ENCODE measurements at regions not wholly inside any gene's neighbourhood (a gene's known extent, or its start where the extent isn't known, plus 50 kb on each side); places are given as distances from the start of the nearest gene placed in this dataset.

DNA sequence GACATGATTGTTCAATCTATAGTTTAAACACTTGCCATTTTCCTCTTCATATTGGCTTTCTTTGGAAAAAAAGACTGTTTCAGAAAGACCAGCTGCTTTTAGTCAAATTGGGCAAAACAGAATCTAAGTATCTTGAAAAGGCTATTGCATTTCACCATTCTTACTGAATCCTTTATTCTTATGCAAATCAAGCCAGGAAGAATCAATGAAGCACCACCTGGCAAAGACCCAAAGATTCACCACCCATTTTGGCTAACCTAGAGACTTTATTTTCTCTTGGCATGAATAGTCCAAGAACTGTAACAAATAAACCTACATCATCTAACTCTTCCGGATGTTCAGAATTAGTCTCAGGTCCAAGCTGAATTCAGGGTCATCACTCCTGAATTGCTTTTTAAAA, 71.3 kb upstream of the EYA4 start:
- TF ChIP-seq, protein P1, sequence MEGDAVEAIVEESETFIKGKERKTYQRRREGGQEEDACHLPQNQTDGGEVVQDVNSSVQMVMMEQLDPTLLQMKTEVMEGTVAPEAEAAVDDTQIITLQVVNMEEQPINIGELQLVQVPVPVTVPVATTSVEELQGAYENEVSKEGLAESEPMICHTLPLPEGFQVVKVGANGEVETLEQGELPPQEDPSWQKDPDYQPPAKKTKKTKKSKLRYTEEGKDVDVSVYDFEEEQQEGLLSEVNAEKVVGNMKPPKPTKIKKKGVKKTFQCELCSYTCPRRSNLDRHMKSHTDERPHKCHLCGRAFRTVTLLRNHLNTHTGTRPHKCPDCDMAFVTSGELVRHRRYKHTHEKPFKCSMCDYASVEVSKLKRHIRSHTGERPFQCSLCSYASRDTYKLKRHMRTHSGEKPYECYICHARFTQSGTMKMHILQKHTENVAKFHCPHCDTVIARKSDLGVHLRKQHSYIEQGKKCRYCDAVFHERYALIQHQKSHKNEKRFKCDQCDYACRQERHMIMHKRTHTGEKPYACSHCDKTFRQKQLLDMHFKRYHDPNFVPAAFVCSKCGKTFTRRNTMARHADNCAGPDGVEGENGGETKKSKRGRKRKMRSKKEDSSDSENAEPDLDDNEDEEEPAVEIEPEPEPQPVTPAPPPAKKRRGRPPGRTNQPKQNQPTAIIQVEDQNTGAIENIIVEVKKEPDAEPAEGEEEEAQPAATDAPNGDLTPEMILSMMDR (IDR thresholded peaks at IDR 0.05; ENCODE audit: unreplicated experiment in 3 of 3) = no peak
- peaks cover 5% of the 10 kb centered on the region for H3K4me1 Mint-ChIP-seq
- H3K4me3 Mint-ChIP-seq = no peak overlapping the region
- H3K36me3 Mint-ChIP-seq (ENCODE audit: low read depth) = no peaks in the 10 kb centered on the region
- no peaks in the 10 kb centered on the region for H3K9me3 Mint-ChIP-seq
- H3K27me3 Mint-ChIP-seq (ENCODE audit: low read depth) = peaks cover 5% of the 10 kb centered on the region
- no peak overlapping the region for H3K27ac Mint-ChIP-seq

DNA sequence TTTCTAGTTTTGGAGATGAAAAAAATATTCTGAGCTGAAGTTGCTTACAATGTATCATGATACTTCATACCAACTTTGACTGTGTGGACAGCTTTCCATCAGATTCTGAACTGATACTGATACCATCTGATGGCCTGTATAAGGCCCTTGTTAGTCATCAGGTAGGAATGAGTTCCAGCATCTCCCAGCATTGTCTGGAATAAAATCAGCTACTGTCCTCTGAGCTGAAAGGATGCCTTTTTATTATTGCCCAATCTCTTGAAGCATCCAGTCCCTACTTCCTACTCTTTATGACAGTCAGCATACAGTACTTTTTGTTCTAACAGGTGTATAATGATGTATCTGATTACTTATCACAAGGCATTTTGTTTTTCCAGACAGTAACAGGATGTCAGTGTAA, 70.6 kb upstream of the EYA4 start:
- no peaks in the 10 kb centered on the region for H3K9me3 Mint-ChIP-seq
- TF ChIP-seq, protein P1 (IDR thresholded peaks at IDR 0.05; ENCODE audit: unreplicated experiment in 3 of 3) = no peak
- H3K4me3 Mint-ChIP-seq = no peak overlapping the region
- H3K27ac Mint-ChIP-seq = no peak overlapping the region
- peaks cover 5% of the 10 kb centered on the region for H3K4me1 Mint-ChIP-seq
- peaks cover 5% of the 10 kb centered on the region for H3K27me3 Mint-ChIP-seq (ENCODE audit: low read depth)
- no peaks in the 10 kb centered on the region for H3K36me3 Mint-ChIP-seq (ENCODE audit: low read depth)

DNA sequence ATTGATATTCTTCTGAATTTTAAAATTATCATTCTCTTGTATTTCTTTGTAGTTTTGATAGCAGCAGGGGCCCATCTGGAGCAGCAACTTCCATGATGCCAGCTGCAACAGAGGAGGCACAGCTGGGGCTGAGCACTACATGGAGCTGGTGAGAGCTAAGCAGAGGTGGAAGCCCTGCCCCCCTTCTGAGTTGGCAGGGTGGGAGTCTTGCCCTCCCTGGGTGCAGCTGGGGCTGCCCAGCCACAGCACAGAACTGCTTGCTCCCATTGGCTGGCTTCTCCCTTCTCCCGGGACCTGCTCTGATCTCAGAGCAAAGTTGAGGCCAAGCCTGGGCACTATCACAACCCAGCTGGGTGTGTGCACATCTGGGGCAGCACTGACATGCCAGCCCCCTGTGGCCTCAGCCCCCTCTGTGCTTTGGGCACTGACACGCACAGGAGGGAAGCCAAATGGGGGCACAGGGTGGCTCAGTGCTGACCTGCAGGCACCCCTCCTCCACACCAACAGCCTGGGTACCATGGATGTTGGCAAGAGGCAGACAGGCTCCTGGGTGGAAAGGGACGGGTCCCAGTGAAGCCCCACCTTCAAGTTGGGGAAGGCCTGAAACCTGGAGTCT, 69.1 kb upstream of the EYA4 start:
- TF ChIP-seq, protein P1 (IDR thresholded peaks at IDR 0.05; ENCODE audit: unreplicated experiment in 3 of 3) = no peak
- Mint-ChIP-seq H3K27ac (no peak overlapping the region), H3K4me3 (no peak overlapping the region), H3K4me1 (peaks cover 2% of the 10 kb centered on the region), H3K27me3 (ENCODE audit: low read depth) (peaks cover 5% of the 10 kb centered on the region), H3K9me3 (no peaks in the 10 kb centered on the region), H3K36me3 (ENCODE audit: low read depth) (no peaks in the 10 kb centered on the region)

DNA sequence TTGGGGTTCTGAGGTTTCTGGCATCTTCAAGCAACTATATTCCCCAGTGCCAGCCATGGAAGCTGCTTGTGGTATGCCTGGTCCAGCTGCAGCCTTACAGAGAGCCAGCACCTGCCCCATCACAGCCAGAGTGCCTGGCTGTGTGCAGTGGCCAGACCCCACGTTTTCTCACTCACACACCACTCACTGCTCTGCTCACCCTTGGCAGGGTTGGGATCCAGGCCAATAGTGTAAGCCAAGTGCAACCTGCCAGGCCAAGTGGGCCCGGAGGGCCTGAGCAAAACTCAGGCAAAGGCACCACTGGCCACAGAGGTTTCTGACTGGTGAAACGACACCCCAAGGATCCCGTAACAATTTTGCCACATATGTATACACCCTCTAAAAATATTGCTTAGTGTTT, 67.9 kb upstream of the EYA4 start:
- Mint-ChIP-seq H3K27ac (no peak overlapping the region), H3K4me3 (no peak overlapping the region), H3K9me3 (peaks cover 1% of the 10 kb centered on the region), H3K4me1 (no peaks in the 10 kb centered on the region), H3K27me3 (ENCODE audit: low read depth) (peaks cover 5% of the 10 kb centered on the region), H3K36me3 (ENCODE audit: low read depth) (peaks cover under 1% of the 10 kb centered on the region)
- TF ChIP-seq, protein P1 (IDR thresholded peaks at IDR 0.05; ENCODE audit: unreplicated experiment in 3 of 3) = no peak

DNA sequence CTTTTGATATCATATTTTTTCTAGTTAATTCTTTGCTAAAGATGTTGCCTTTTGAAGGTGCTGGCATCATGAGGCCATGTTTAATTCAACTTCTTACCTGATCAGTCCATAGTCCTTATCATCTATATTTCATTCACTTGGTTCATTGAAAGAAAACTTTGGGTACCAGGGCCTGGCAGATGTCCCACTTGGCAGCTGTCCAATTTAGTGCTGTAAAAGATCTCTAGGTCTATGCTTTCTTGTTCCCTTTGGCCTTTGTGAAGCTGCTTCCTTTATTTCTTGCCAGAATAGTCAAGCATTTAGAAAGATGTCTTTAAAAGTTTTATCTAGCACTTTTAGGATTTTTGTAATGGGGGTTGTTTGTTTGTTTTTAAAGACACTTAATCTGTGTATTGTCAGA, 61.7 kb upstream of the EYA4 start:
- Mint-ChIP-seq H3K4me1 (peaks cover 25% of the 10 kb centered on the region), H3K27me3 (ENCODE audit: low read depth) (peaks cover 8% of the 10 kb centered on the region), H3K27ac (peak overlapping the region in 1 of 3 experiments; percentile 53), H3K4me3 (no peak overlapping the region), H3K9me3 (peaks cover 14% of the 10 kb centered on the region), H3K36me3 (ENCODE audit: low read depth) (peaks cover 9% of the 10 kb centered on the region)
- TF ChIP-seq, protein P1 (IDR thresholded peaks at IDR 0.05; ENCODE audit: unreplicated experiment in 3 of 3) = no peak

DNA sequence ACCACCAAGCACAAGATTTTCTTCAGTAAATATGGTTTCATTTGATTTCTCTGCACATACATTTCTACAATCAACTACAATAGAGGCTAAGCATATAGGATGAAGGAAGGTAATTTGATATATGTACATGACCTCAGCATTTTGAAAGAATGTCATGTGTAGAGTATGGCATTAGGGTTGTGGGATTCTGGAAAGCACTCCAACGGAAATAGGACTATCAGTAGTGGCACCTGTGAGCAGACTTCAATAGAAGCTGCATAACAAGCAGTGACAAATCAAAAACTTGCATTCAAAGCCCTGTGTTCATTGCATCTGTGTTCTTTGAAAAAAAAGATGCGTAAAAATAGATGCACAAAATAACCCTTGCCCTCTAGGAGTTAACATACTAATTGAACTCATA, 57.5 kb upstream of the EYA4 start:
- peak overlapping the region in 1 of 3 experiments; percentile 0 for H3K27ac Mint-ChIP-seq
- TF ChIP-seq, protein P1 (IDR thresholded peaks at IDR 0.05; ENCODE audit: unreplicated experiment in 3 of 3) = no peak
- H3K36me3 Mint-ChIP-seq (ENCODE audit: low read depth) = peaks cover 5% of the 10 kb centered on the region
- H3K9me3 Mint-ChIP-seq = peaks cover 8% of the 10 kb centered on the region
- H3K4me3 Mint-ChIP-seq = no peak overlapping the region
- peaks cover 60% of the 10 kb centered on the region for H3K4me1 Mint-ChIP-seq
- peaks cover 8% of the 10 kb centered on the region for H3K27me3 Mint-ChIP-seq (ENCODE audit: low read depth)
